MM.1S (cell line): ENCODE measurements at regions not wholly inside any gene's neighbourhood (a gene's known extent, or its start where the extent isn't known, plus 50 kb on each side); places are given as distances from the start of the nearest gene placed in this dataset.

Experiments used
- EZH2 ChIP-seq: fragments of 300-600 bp; sonication (generic); optimal IDR thresholded peaks from 2 replicates; pipeline ENCODE3; 2017; ENCODE audit warnings: low read depth, mild to moderate bottlenecking, antibody characterized with exemption, low read length, mixed read lengths
- EZH2phosphoT487 ChIP-seq: fragments of 300-600 bp; sonication (generic); IDR thresholded peaks from 2 replicates; pipeline ENCODE4 v1.6.1; 2018; ENCODE audit warnings: antibody characterized with exemption, low read length
- TF ChIP-seq, protein P1 (sequence below): fragments of 300-600 bp; sonication (generic); IDR thresholded peaks from 2 replicates; pipeline ENCODE4 v1.5.1; 2016; ENCODE audit warnings: antibody characterized with exemption, low read length, mixed read lengths

DNA sequence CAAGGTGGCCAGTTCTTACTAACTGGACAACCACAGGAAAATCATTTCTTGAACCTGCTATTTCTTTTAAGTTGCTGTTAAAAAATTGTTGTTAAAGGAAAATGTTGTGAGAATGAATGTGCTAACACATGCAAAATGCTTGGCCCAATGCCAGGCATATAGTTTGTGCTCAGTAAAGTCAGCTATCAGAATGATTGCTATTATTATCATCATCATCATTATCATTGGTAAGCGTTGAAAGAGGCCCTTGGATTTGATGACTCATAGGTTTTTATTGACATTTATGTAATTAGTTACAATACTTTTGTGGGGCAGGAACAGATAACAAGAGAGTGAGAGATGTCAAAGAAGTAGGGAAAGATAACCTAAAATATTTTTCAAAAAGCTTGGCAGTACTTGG lies 394.2 kb upstream of the ZEB2 start:
- TF ChIP-seq, protein P1, sequence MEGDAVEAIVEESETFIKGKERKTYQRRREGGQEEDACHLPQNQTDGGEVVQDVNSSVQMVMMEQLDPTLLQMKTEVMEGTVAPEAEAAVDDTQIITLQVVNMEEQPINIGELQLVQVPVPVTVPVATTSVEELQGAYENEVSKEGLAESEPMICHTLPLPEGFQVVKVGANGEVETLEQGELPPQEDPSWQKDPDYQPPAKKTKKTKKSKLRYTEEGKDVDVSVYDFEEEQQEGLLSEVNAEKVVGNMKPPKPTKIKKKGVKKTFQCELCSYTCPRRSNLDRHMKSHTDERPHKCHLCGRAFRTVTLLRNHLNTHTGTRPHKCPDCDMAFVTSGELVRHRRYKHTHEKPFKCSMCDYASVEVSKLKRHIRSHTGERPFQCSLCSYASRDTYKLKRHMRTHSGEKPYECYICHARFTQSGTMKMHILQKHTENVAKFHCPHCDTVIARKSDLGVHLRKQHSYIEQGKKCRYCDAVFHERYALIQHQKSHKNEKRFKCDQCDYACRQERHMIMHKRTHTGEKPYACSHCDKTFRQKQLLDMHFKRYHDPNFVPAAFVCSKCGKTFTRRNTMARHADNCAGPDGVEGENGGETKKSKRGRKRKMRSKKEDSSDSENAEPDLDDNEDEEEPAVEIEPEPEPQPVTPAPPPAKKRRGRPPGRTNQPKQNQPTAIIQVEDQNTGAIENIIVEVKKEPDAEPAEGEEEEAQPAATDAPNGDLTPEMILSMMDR = no peak
- TF ChIP-seq EZH2phosphoT487 (no peak), EZH2 (no peak)
